ENCODE measurements at regions not wholly inside any gene's neighbourhood (a gene's known extent, or its start where the extent isn't known, plus 50 kb on each side); places are given as distances from the start of the nearest gene placed in this dataset.
"Not testable (repeated sequence)": the region's sequence is repeated elsewhere in the genome, so short reads cannot be mapped to it uniquely, and the experiment has no call there.

GRCh38 chr6:9830808-9831207 lies 584.1 kb downstream of the TFAP2A start:
- DNase-seq (ENCODE audit: low read depth): no peak

- no peak for DNase-seq (ENCODE audit: low read depth)
Measured at GRCh38 chr6:9825526-9825925, 589.3 kb downstream of the TFAP2A start.

- DNase-seq (ENCODE audit: low read depth): not testable (repeated sequence)
Measured at GRCh38 chr6:9810727-9811126, 604.1 kb downstream of the TFAP2A start.

GRCh38 chr6:9810286-9810685 lies 604.6 kb downstream of the TFAP2A start:
- no peak for DNase-seq (ENCODE audit: low read depth)

- no peak for DNase-seq (ENCODE audit: low read depth)
Measured at GRCh38 chr6:9806195-9806594, 608.7 kb downstream of the TFAP2A start.

- DNase-seq (ENCODE audit: low read depth): no peak
Measured at GRCh38 chr6:9801249-9801754, 613.6 kb downstream of the TFAP2A start.

GRCh38 chr6:9799582-9799981 lies 615.3 kb downstream of the TFAP2A start:
- DNase-seq (ENCODE audit: low read depth): no peak

GRCh38 chr6:9796827-9797226 lies 618.0 kb downstream of the TFAP2A start:
- no peak for DNase-seq (ENCODE audit: low read depth)

- DNase-seq (ENCODE audit: low read depth): no peak
Measured at GRCh38 chr6:9795880-9796279, 619.0 kb downstream of the TFAP2A start.

- no peak for DNase-seq (ENCODE audit: low read depth)
Measured at GRCh38 chr6:9789201-9789600, 625.7 kb downstream of the TFAP2A start.

- no peak for DNase-seq (ENCODE audit: low read depth)
Measured at GRCh38 chr6:9784786-9785185, 630.1 kb downstream of the TFAP2A start.

GRCh38 chr6:9783567-9783966 lies 631.3 kb downstream of the TFAP2A start:
- no peak for DNase-seq (ENCODE audit: low read depth)

- DNase-seq (ENCODE audit: low read depth): peak; percentile 30
Measured at GRCh38 chr6:9766240-9766915, 648.5 kb downstream of the TFAP2A start.

GRCh38 chr6:9761220-9761619 lies 653.7 kb downstream of the TFAP2A start:
- DNase-seq (ENCODE audit: low read depth): no peak

GRCh38 chr6:9754515-9754914 lies 660.4 kb downstream of the TFAP2A start:
- DNase-seq (ENCODE audit: low read depth): no peak

- no peak for DNase-seq (ENCODE audit: low read depth)
Measured at GRCh38 chr6:9745966-9746365, 668.9 kb downstream of the TFAP2A start.

- DNase-seq (ENCODE audit: low read depth): no peak
Measured at GRCh38 chr6:9745476-9745875, 669.4 kb downstream of the TFAP2A start.

GRCh38 chr6:9744119-9744518 lies 670.8 kb downstream of the TFAP2A start:
- DNase-seq (ENCODE audit: low read depth): no peak

GRCh38 chr6:9732056-9732455 lies 682.8 kb downstream of the TFAP2A start:
- no peak for DNase-seq (ENCODE audit: low read depth)

- not testable (repeated sequence) for DNase-seq (ENCODE audit: low read depth)
Measured at GRCh38 chr6:9725776-9726175, 689.1 kb downstream of the TFAP2A start.

GRCh38 chr6:9717568-9717967 lies 697.3 kb downstream of the TFAP2A start:
- no peak for DNase-seq (ENCODE audit: low read depth)

GRCh38 chr6:9711365-9711764 lies 703.5 kb downstream of the TFAP2A start:
- DNase-seq (ENCODE audit: low read depth): no peak

GRCh38 chr6:9710574-9710973 lies 704.3 kb downstream of the TFAP2A start:
- no peak for DNase-seq (ENCODE audit: low read depth)

GRCh38 chr6:9708600-9708999 lies 706.3 kb downstream of the TFAP2A start:
- no peak for DNase-seq (ENCODE audit: low read depth)

Measured in fibroblast of gingiva (primary cell).